SK-N-SH treated with all-trans-retinoic acid at 6 μM for 48 hours (cell line): ENCODE measurements at regions not wholly inside any gene's neighbourhood (a gene's known extent, or its start where the extent isn't known, plus 50 kb on each side); places are given as distances from the start of the nearest gene placed in this dataset.

Experiments used
- ATAC-seq: fragments of 200-7000 bp; cut with Tn5 transposase; 3 replicates; pipeline ENCODE4 v1.9.1; 2020; ENCODE audit warnings: mild to moderate bottlenecking, moderate library complexity
- ARNTL ChIP-seq: fragments of 450-650 bp; formaldehyde crosslinking; IDR thresholded peaks from 2 replicates; pipeline ENCODE4 v1.5.0; 2020; ENCODE audit warnings: low read depth, mild to moderate bottlenecking, moderate library complexity, borderline replicate concordance
- BACH2 ChIP-seq: fragments of 250-450 bp; sonication (Bioruptor Pico); IDR thresholded peaks from 2 replicates; pipeline ENCODE4 v1.9.0; 2021; ENCODE audit warnings: mild to moderate bottlenecking, borderline replicate concordance
- CREB5 ChIP-seq: fragments of 250-450 bp; sonication (Bioruptor Pico); IDR thresholded peaks from 2 replicates; pipeline ENCODE4 v1.5.1; 2020; ENCODE audit warnings: low read depth, mild to moderate bottlenecking, moderate library complexity
- CSDC2 ChIP-seq: fragments of 250-450 bp; sonication (Bioruptor Pico); IDR thresholded peaks from 2 replicates; pipeline ENCODE4 v1.5.0; 2020; ENCODE audit warnings: mild to moderate bottlenecking, moderate library complexity
- GLIS3 ChIP-seq: fragments of 250-450 bp; sonication (Bioruptor Pico); IDR thresholded peaks from 2 replicates; pipeline ENCODE4 v1.5.0; 2020; ENCODE audit warnings: mild to moderate bottlenecking, moderate library complexity
- ISL1 ChIP-seq: fragments of 250-450 bp; sonication (Bioruptor Pico); IDR thresholded peaks from 2 replicates; pipeline ENCODE4 v2.1.2; 2022; ENCODE audit warnings: mild to moderate bottlenecking, moderate library complexity
- OSR1 ChIP-seq: fragments of 250-450 bp; sonication (Bioruptor Pico); IDR thresholded peaks from 2 replicates; pipeline ENCODE4 v1.8.0; 2022; ENCODE audit warnings: moderate library complexity, mild to moderate bottlenecking, inconsistent platforms
- POU6F1 ChIP-seq: fragments of 250-450 bp; sonication (Bioruptor Pico); IDR thresholded peaks from 2 replicates; pipeline ENCODE4 v1.8.0; 2021; ENCODE audit warnings: low read depth, mild to moderate bottlenecking, moderate library complexity, borderline replicate concordance
- PPARA ChIP-seq: fragments of 250-450 bp; sonication (Bioruptor Pico); IDR thresholded peaks from 2 replicates; pipeline ENCODE4 v1.5.0; 2020; ENCODE audit warnings: mild to moderate bottlenecking, borderline replicate concordance
- RARB ChIP-seq: fragments of 250-450 bp; sonication (Bioruptor Pico); IDR thresholded peaks from 2 replicates; pipeline ENCODE4 v1.8.0; 2021; ENCODE audit warnings: mild to moderate bottlenecking, moderate library complexity
- SNAI2 ChIP-seq: fragments of 250-450 bp; sonication (Bioruptor Pico); IDR thresholded peaks from 2 replicates; pipeline ENCODE4 v1.5.0; 2020; ENCODE audit warnings: mild to moderate bottlenecking, moderate library complexity
- TCF4 ChIP-seq: fragments of 250-450 bp; sonication (Bioruptor Pico); IDR thresholded peaks from 2 replicates; pipeline ENCODE4 v1.8.0; 2021; ENCODE audit warnings: mild to moderate bottlenecking, moderate library complexity, borderline replicate concordance
- TOX ChIP-seq: fragments of 250-450 bp; sonication (Bioruptor Pico); IDR thresholded peaks from 2 replicates; pipeline ENCODE4 v1.8.0; 2021; ENCODE audit warnings: mild to moderate bottlenecking, moderate library complexity, borderline replicate concordance
- TSHZ2 ChIP-seq: fragments of 250-450 bp; sonication (Bioruptor Pico); IDR thresholded peaks from 2 replicates; pipeline ENCODE4 v1.5.0; 2020; ENCODE audit warnings: mild to moderate bottlenecking, moderate library complexity
- ZC3H10 ChIP-seq: fragments of 250-450 bp; sonication (Bioruptor Pico); IDR thresholded peaks from 2 replicates; pipeline ENCODE4 v1.5.1; 2021; ENCODE audit warnings: mild to moderate bottlenecking, moderate library complexity
- ZFP3 ChIP-seq: fragments of 250-450 bp; sonication (Bioruptor Pico); IDR thresholded peaks from 2 replicates; pipeline ENCODE4 v1.5.0; 2020; ENCODE audit warnings: mild to moderate bottlenecking, moderate library complexity
- ZNF565 ChIP-seq: fragments of 450-650 bp; formaldehyde crosslinking; conservative IDR thresholded peaks from 2 replicates; pipeline ENCODE4 v1.5.0; 2020; ENCODE audit warnings: low read depth, mild to moderate bottlenecking, moderate library complexity
- ZNF70 ChIP-seq: fragments of 450-650 bp; formaldehyde crosslinking; IDR thresholded peaks from 2 replicates; pipeline ENCODE4 v1.5.0; 2020; ENCODE audit warnings: mild to moderate bottlenecking, moderate library complexity
- ZNF8 ChIP-seq: fragments of 450-650 bp; formaldehyde crosslinking; IDR thresholded peaks from 2 replicates; pipeline ENCODE4 v1.5.0; 2020; ENCODE audit warnings: mild to moderate bottlenecking, moderate library complexity
- TF ChIP-seq, protein P1 (sequence below): fragments of 250-450 bp; sonication (Bioruptor Pico); IDR thresholded peaks from 2 replicates; pipeline ENCODE4 v1.8.0; 2020; ENCODE audit warnings: mild to moderate bottlenecking, moderate library complexity, borderline replicate concordance

DNA sequence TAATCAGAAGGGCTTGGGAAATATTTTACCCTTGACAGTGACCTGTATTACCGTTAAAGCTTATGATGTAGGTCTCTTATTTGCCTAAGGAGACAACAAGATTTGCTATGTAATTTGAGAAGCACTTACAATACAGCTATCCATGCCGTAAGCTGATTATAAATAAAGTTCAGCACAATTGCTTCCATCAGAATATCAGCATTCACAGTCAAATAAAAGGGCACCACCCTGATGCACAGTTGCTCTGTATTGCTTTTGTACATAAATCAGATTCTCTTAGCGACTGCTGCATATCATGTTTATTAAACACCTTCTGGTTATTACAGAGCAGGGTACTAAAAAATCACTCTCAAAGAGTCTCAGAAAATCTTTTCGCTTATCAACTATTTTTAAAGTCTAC lies 67.3 kb upstream of the VRK1 start:
- no peak for ATAC-seq
- TF ChIP-seq ZNF70 (no peak), PPARA (CRISPR knock-in tag) (no peak), ZNF8 (CRISPR knock-in tag) (no peak), ISL1 (CRISPR knock-in tag) (no peak), TSHZ2 (no peak), ARNTL (CRISPR knock-in tag) (no peak), GLIS3 (no peak), CSDC2 (no peak), OSR1 (no peak), CREB5 (no peak), RARB (CRISPR knock-in tag) (no peak), ZFP3 (CRISPR knock-in tag) (no peak), ZC3H10 (CRISPR knock-in tag) (no peak), SNAI2 (CRISPR knock-in tag) (no peak)
- TF ChIP-seq, protein P1, sequence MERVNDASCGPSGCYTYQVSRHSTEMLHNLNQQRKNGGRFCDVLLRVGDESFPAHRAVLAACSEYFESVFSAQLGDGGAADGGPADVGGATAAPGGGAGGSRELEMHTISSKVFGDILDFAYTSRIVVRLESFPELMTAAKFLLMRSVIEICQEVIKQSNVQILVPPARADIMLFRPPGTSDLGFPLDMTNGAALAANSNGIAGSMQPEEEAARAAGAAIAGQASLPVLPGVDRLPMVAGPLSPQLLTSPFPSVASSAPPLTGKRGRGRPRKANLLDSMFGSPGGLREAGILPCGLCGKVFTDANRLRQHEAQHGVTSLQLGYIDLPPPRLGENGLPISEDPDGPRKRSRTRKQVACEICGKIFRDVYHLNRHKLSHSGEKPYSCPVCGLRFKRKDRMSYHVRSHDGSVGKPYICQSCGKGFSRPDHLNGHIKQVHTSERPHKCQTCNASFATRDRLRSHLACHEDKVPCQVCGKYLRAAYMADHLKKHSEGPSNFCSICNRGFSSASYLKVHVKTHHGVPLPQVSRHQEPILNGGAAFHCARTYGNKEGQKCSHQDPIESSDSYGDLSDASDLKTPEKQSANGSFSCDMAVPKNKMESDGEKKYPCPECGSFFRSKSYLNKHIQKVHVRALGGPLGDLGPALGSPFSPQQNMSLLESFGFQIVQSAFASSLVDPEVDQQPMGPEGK (CRISPR knock-in tag) = no peak

GRCh38 chr14:96730386-96730785 lies 66.8 kb upstream of the VRK1 start:
- no peak for ATAC-seq
- TF ChIP-seq TCF4 (no peak), ZC3H10 (CRISPR knock-in tag) (no peak), CSDC2 (no peak), GLIS3 (no peak), ZNF70 (no peak), BACH2 (CRISPR knock-in tag) (no peak), ISL1 (CRISPR knock-in tag) (no peak), POU6F1 (no peak), PPARA (CRISPR knock-in tag) (no peak), OSR1 (no peak), TSHZ2 (no peak), ZNF565 (CRISPR knock-in tag) (no peak), TOX (no peak), ZNF8 (CRISPR knock-in tag) (no peak)
- TF ChIP-seq, protein P1 (CRISPR knock-in tag) = no peak
